GM23338 (cell line): ENCODE measurements at regions not wholly inside any gene's neighbourhood (a gene's known extent, or its start where the extent isn't known, plus 50 kb on each side); places are given as distances from the start of the nearest gene placed in this dataset.

ENCODE experiments used
- ATAC-seq: fragments of 200-7000 bp; cut with Tn5 transposase; 3 replicates; pipeline ENCODE4 v1.9.1; 2020
- DNase-seq: peaks from one replicate; pipeline ENCODE4 v3.0.0-alpha.2; 2015; ENCODE audit warnings: low spot score
- H2AFZ ChIP-seq: fragments of 200-600 bp; sonication (generic); 2 replicates; pipeline ENCODE4 v1.8.0; 2016; ENCODE audit warnings: antibody characterized with exemption, mild to moderate bottlenecking, moderate library complexity
- H3F3A ChIP-seq: fragments of 200-600 bp; sonication (generic); replicated peaks from 2 replicates; pipeline ENCODE4 v1.8.0; 2017; ENCODE audit warnings: antibody characterized with exemption, mixed run types, low read depth
- H3K27ac ChIP-seq: fragments of 200-600 bp; sonication (generic); 2 replicates; pipeline ENCODE4 v1.6.1; 2016; ENCODE audit warnings: low read depth
- H3K27me3 ChIP-seq: fragments of 200-600 bp; sonication (generic); 2 replicates; pipeline ENCODE4 v1.8.0; 2016; ENCODE audit warnings: mild to moderate bottlenecking, mixed run types, moderate library complexity; ENCODE audit not compliant: insufficient read depth
- H3K36me3 ChIP-seq: fragments of 200-600 bp; sonication (generic); 2 replicates; pipeline ENCODE4 v1.8.0; 2016; ENCODE audit warnings: mild to moderate bottlenecking; ENCODE audit not compliant: insufficient read depth
- H3K4me1 ChIP-seq: fragments of 200-600 bp; sonication (generic); 2 replicates; pipeline ENCODE4 v1.8.0; 2016; ENCODE audit warnings: mild to moderate bottlenecking, moderate library complexity; ENCODE audit not compliant: insufficient read depth
- H3K4me2 ChIP-seq: fragments of 200-600 bp; sonication (generic); 2 replicates; pipeline ENCODE4 v1.7.1; 2017; ENCODE audit warnings: mixed run types
- H3K4me3 ChIP-seq: fragments of 200-600 bp; sonication (generic); 2 replicates; pipeline ENCODE4 v1.6.1; 2016; ENCODE audit warnings: mixed run types
- H3K79me2 ChIP-seq: fragments of 200-600 bp; sonication (generic); replicated peaks from 2 replicates; pipeline ENCODE4 v1.8.0; 2017; ENCODE audit warnings: mild to moderate bottlenecking; ENCODE audit not compliant: insufficient read depth
- H3K9me2 ChIP-seq: fragments of 200-600 bp; sonication (generic); 2 replicates; pipeline ENCODE4 v1.8.0; 2017; ENCODE audit not compliant: insufficient read depth
- H4K20me1 ChIP-seq: fragments of 200-600 bp; sonication (generic); replicated peaks from 2 replicates; pipeline ENCODE4 v1.8.0; 2017; ENCODE audit warnings: mild to moderate bottlenecking; ENCODE audit not compliant: insufficient read depth
- H3K27ac Mint-ChIP-seq: 2 replicates; pipeline ENCODE4 v1.8.0; 2020; ENCODE audit warnings: inconsistent platforms, mild to moderate bottlenecking, moderate library complexity, mixed read lengths
- H3K27me3 Mint-ChIP-seq: 3 replicates; pipeline ENCODE4 v1.8.0; 2022; ENCODE audit warnings: low read depth, mild to moderate bottlenecking, moderate library complexity, mixed read lengths, inconsistent platforms; ENCODE audit not compliant: insufficient read depth, poor library complexity
- H3K36me3 Mint-ChIP-seq: 3 replicates; pipeline ENCODE4 v1.8.0; 2021; ENCODE audit warnings: low read depth, mild to moderate bottlenecking, inconsistent platforms, moderate library complexity, mixed read lengths
- H3K4me1 Mint-ChIP-seq: 3 replicates; pipeline ENCODE4 v1.8.0; 2020; ENCODE audit warnings: mild to moderate bottlenecking, inconsistent platforms, mixed read lengths
- H3K4me3 Mint-ChIP-seq: 3 replicates; pipeline ENCODE4 v1.8.0; 2021; ENCODE audit warnings: moderate library complexity, mild to moderate bottlenecking, inconsistent platforms, mixed read lengths
- H3K9me3 Mint-ChIP-seq: 3 replicates; pipeline ENCODE4 v1.8.0; 2020; ENCODE audit warnings: moderate library complexity, mild to moderate bottlenecking, inconsistent platforms, mixed read lengths
- CREB1 ChIP-seq: fragments of 250-450 bp; sonication (Bioruptor Pico); IDR thresholded peaks from 2 replicates; pipeline ENCODE4 v1.5.0; 2020; ENCODE audit warnings: low read depth, mild to moderate bottlenecking, moderate library complexity
- EZH2 ChIP-seq: fragments of 200-600 bp; sonication (generic); IDR thresholded peaks from one replicate; pipeline ENCODE4 v1.8.0; 2017; ENCODE audit warnings: antibody characterized with exemption, mild to moderate bottlenecking, low read depth; ENCODE audit not compliant: unreplicated experiment
- EZH2phosphoT487 ChIP-seq: fragments of 200-600 bp; sonication (generic); IDR thresholded peaks from one replicate; pipeline ENCODE4 v1.8.1; 2018; ENCODE audit warnings: antibody characterized with exemption; ENCODE audit not compliant: unreplicated experiment
- JUNB ChIP-seq: IDR thresholded peaks from one replicate; pipeline ENCODE4 v1.6.1; 2016; ENCODE audit warnings: antibody characterized with exemption; ENCODE audit not compliant: unreplicated experiment
- NANOG ChIP-seq: IDR thresholded peaks from 2 replicates; pipeline ENCODE4 v1.6.1; 2016; ENCODE audit warnings: antibody characterized with exemption, borderline replicate concordance
- POLR2AphosphoS5 ChIP-seq: IDR thresholded peaks from 2 replicates; pipeline ENCODE4 v1.6.1; 2016; ENCODE audit warnings: antibody characterized with exemption, low read depth
- STAT1 ChIP-seq: IDR thresholded peaks from one replicate; pipeline ENCODE4 v1.6.1; 2016; ENCODE audit warnings: antibody characterized with exemption; ENCODE audit not compliant: unreplicated experiment
- ZNF114 ChIP-seq: fragments of 250-450 bp; sonication (Bioruptor Pico); IDR thresholded peaks from 2 replicates; pipeline ENCODE4 v1.5.0; 2020; ENCODE audit warnings: mild to moderate bottlenecking, moderate library complexity
- ZNF331 ChIP-seq: fragments of 250-450 bp; sonication (Bioruptor Pico); IDR thresholded peaks from 2 replicates; pipeline ENCODE4 v1.5.0; 2020; ENCODE audit warnings: low read depth, mild to moderate bottlenecking, moderate library complexity
- TF ChIP-seq, protein P1 (sequence below): IDR thresholded peaks from 2 replicates; pipeline ENCODE4 v1.6.1; 2016; ENCODE audit warnings: antibody characterized with exemption
- TF ChIP-seq, protein P2 (sequence below), 2 experiments: fragments of 200-600 bp in 1 of 2; sonication (generic) in 1 of 2; conservative IDR thresholded peaks; 2 replicates each; pipeline versions ENCODE4 v1.5.1 to v1.6.1; 2016 to 2017; ENCODE audit warnings: antibody characterized with exemption in 2 of 2, low read depth in 2 of 2, mild to moderate bottlenecking in 2 of 2, moderate library complexity in 1 of 2
- TF ChIP-seq, protein P3 (sequence below): fragments of 250-450 bp; sonication (Bioruptor Pico); IDR thresholded peaks from 2 replicates; pipeline ENCODE4 v1.5.0; 2020; ENCODE audit warnings: mild to moderate bottlenecking, moderate library complexity

DNA sequence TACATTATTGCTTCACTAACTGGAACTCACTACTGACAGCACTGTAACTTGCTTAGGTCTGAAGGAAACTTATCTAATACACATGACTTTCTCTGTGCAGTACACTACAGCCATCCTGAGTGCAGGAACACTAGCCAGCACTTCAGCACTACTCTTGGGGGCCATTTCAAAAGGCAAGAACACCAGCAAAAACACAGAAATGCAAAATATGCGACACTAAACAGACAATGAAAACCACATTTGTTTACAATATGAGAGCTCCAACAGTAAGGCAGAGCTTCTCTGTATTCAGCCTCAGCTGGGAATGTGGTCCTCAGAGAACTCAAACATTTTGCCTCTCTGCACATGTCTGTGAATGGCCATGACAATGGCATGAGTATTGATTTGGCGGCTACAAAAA, 109.6 kb downstream of the ARRDC4 start (continued):
- TF ChIP-seq, protein P1, sequence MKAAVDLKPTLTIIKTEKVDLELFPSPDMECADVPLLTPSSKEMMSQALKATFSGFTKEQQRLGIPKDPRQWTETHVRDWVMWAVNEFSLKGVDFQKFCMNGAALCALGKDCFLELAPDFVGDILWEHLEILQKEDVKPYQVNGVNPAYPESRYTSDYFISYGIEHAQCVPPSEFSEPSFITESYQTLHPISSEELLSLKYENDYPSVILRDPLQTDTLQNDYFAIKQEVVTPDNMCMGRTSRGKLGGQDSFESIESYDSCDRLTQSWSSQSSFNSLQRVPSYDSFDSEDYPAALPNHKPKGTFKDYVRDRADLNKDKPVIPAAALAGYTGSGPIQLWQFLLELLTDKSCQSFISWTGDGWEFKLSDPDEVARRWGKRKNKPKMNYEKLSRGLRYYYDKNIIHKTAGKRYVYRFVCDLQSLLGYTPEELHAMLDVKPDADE = no peak
- TF ChIP-seq EZH2phosphoT487 = no peak
- no peak for TF ChIP-seq EZH2
- TF ChIP-seq ZNF114 (CRISPR knock-in tag) = no peak

DNA sequence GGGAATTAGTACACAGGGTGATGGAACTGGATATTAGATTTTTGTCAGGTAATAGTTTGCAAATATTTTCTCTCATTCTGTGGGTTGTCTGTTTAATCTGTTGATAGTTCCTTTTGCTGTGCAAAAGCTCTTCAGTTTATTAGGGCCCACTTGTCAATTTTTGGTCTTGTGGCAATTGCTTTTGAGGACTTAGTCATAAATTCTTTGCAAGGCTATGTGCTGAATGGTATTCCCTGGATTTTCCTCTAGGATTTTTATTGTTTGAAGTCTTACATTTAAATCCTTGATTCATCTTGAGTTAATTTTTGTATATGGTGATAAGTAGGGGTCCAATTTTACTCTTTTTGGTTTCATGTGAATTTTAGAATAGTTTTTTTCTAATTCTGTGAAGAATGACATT, 111.3 kb downstream of the ARRDC4 start:
- Histone ChIP-seq H3K27me3 (no peaks in the 10 kb centered on the region), H3K9me2 (peaks cover 7% of the 10 kb centered on the region; the same call in 1 of the 2 replicates), H2AFZ (no peak overlapping the region), H3K4me2 (no peak overlapping the region), H4K20me1 (no peaks in the 10 kb centered on the region), H3K4me3 (no peak overlapping the region), H3K79me2 (no peaks in the 10 kb centered on the region), H3K36me3 (no peaks in the 10 kb centered on the region), H3K4me1 (no peaks in the 10 kb centered on the region), H3K27ac (no peak overlapping the region), H3F3A (no peaks in the 10 kb centered on the region)
- Mint-ChIP-seq H3K4me1 (peaks cover 17% of the 10 kb centered on the region; the same call in 2 of the 3 replicates), H3K4me3 (no peak overlapping the region), H3K36me3 (no peaks in the 10 kb centered on the region), H3K9me3 (peaks cover 9% of the 10 kb centered on the region; the same call in 2 of the 3 replicates), H3K27ac (no peak overlapping the region), H3K27me3 (no peaks in the 10 kb centered on the region)
- DNase-seq (no peak), ATAC-seq (no peak)
- TF ChIP-seq, protein P1 = no peak
- TF ChIP-seq, protein P2, sequence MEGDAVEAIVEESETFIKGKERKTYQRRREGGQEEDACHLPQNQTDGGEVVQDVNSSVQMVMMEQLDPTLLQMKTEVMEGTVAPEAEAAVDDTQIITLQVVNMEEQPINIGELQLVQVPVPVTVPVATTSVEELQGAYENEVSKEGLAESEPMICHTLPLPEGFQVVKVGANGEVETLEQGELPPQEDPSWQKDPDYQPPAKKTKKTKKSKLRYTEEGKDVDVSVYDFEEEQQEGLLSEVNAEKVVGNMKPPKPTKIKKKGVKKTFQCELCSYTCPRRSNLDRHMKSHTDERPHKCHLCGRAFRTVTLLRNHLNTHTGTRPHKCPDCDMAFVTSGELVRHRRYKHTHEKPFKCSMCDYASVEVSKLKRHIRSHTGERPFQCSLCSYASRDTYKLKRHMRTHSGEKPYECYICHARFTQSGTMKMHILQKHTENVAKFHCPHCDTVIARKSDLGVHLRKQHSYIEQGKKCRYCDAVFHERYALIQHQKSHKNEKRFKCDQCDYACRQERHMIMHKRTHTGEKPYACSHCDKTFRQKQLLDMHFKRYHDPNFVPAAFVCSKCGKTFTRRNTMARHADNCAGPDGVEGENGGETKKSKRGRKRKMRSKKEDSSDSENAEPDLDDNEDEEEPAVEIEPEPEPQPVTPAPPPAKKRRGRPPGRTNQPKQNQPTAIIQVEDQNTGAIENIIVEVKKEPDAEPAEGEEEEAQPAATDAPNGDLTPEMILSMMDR (conservative IDR thresholded peaks at IDR 0.05; ENCODE audit: low read depth in 2 of 2) = no peak
- TF ChIP-seq, protein P3, sequence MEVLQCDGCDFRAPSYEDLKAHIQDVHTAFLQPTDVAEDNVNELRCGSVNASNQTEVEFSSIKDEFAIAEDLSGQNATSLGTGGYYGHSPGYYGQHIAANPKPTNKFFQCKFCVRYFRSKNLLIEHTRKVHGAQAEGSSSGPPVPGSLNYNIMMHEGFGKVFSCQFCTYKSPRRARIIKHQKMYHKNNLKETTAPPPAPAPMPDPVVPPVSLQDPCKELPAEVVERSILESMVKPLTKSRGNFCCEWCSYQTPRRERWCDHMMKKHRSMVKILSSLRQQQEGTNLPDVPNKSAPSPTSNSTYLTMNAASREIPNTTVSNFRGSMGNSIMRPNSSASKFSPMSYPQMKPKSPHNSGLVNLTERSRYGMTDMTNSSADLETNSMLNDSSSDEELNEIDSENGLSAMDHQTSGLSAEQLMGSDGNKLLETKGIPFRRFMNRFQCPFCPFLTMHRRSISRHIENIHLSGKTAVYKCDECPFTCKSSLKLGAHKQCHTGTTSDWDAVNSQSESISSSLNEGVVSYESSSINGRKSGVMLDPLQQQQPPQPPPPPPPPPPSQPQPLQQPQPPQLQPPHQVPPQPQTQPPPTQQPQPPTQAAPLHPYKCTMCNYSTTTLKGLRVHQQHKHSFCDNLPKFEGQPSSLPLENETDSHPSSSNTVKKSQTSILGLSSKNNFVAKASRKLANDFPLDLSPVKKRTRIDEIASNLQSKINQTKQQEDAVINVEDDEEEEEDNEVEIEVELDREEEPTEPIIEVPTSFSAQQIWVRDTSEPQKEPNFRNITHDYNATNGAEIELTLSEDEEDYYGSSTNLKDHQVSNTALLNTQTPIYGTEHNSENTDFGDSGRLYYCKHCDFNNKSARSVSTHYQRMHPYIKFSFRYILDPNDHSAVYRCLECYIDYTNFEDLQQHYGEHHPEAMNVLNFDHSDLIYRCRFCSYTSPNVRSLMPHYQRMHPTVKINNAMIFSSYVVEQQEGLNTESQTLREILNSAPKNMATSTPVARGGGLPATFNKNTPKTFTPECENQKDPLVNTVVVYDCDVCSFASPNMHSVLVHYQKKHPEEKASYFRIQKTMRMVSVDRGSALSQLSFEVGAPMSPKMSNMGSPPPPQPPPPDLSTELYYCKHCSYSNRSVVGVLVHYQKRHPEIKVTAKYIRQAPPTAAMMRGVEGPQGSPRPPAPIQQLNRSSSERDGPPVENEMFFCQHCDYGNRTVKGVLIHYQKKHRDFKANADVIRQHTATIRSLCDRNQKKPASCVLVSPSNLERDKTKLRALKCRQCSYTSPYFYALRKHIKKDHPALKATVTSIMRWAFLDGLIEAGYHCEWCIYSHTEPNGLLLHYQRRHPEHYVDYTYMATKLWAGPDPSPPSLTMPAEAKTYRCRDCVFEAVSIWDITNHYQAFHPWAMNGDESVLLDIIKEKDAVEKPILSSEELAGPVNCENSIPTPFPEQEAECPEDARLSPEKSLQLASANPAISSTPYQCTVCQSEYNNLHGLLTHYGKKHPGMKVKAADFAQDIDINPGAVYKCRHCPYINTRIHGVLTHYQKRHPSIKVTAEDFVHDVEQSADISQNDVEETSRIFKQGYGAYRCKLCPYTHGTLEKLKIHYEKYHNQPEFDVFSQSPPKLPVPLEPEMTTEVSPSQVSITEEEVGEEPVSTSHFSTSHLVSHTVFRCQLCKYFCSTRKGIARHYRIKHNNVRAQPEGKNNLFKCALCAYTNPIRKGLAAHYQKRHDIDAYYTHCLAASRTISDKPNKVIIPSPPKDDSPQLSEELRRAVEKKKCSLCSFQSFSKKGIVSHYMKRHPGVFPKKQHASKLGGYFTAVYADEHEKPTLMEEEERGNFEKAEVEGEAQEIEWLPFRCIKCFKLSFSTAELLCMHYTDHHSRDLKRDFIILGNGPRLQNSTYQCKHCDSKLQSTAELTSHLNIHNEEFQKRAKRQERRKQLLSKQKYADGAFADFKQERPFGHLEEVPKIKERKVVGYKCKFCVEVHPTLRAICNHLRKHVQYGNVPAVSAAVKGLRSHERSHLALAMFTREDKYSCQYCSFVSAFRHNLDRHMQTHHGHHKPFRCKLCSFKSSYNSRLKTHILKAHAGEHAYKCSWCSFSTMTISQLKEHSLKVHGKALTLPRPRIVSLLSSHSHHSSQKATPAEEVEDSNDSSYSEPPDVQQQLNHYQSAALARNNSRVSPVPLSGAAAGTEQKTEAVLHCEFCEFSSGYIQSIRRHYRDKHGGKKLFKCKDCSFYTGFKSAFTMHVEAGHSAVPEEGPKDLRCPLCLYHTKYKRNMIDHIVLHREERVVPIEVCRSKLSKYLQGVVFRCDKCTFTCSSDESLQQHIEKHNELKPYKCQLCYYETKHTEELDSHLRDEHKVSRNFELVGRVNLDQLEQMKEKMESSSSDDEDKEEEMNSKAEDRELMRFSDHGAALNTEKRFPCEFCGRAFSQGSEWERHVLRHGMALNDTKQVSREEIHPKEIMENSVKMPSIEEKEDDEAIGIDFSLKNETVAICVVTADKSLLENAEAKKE (CRISPR knock-in tag) = no peak
- no peak for TF ChIP-seq NANOG
- no peak for TF ChIP-seq CREB1 (CRISPR knock-in tag)
- TF ChIP-seq STAT1 = no peak
- no peak for TF ChIP-seq ZNF114 (CRISPR knock-in tag)
- no peak for TF ChIP-seq JUNB
- TF ChIP-seq EZH2phosphoT487 = no peak
- no peak for TF ChIP-seq POLR2AphosphoS5
- no peak for TF ChIP-seq ZNF331 (CRISPR knock-in tag)
- TF ChIP-seq EZH2 = no peak
